Hepatocyte (in vitro differentiated cells): ENCODE measurements at regions not wholly inside any gene's neighbourhood (a gene's known extent, or its start where the extent isn't known, plus 50 kb on each side); places are given as distances from the start of the nearest gene placed in this dataset.

Experiments
- DNase-seq: peaks from one replicate; pipeline ENCODE4 v3.0.0-alpha.2; 2016; ENCODE audit warnings: low spot score
- H2AFZ ChIP-seq: fragments of 200-600 bp; sonication (generic); 2 replicates; pipeline ENCODE4 v1.6.0; 2016; ENCODE audit warnings: antibody characterized with exemption, mild to moderate bottlenecking
- H3K27ac ChIP-seq: fragments of 200-600 bp; sonication (generic); 2 replicates; pipeline ENCODE4 v1.5.1; 2016; ENCODE audit warnings: mild to moderate bottlenecking
- H3K27me3 ChIP-seq: fragments of 200-600 bp; sonication (generic); 2 replicates; pipeline ENCODE4 v1.6.1; 2016
- H3K36me3 ChIP-seq: fragments of 200-600 bp; sonication (generic); replicated peaks from 2 replicates; pipeline ENCODE4 v1.5.1; 2016; ENCODE audit warnings: low read depth; ENCODE audit not compliant: insufficient read depth
- H3K4me1 ChIP-seq: fragments of 200-600 bp; sonication (generic); 2 replicates; pipeline ENCODE4 v1.5.1; 2016; ENCODE audit warnings: mild to moderate bottlenecking, moderate library complexity; ENCODE audit not compliant: insufficient read depth
- H3K4me2 ChIP-seq: fragments of 200-600 bp; sonication (generic); 2 replicates; pipeline ENCODE4 v1.6.0; 2016
- H3K4me3 ChIP-seq: fragments of 200-600 bp; sonication (generic); 2 replicates; pipeline ENCODE4 v1.5.1; 2016; ENCODE audit warnings: mild to moderate bottlenecking
- H3K79me2 ChIP-seq: fragments of 200-600 bp; sonication (generic); 2 replicates; pipeline ENCODE4 v1.6.0; 2017; ENCODE audit warnings: mild to moderate bottlenecking
- H3K9me2 ChIP-seq: fragments of 200-600 bp; sonication (generic); replicated peaks from 2 replicates; pipeline ENCODE4 v1.6.0; 2017; ENCODE audit warnings: mild to moderate bottlenecking; ENCODE audit not compliant: insufficient read depth
- H3K9me3 ChIP-seq: fragments of 200-600 bp; sonication (generic); 2 replicates; pipeline ENCODE4 v1.5.1; 2016; ENCODE audit warnings: low read depth, mild to moderate bottlenecking
- H4K20me1 ChIP-seq: fragments of 200-600 bp; sonication (generic); 2 replicates; pipeline ENCODE4 v1.6.0; 2016; ENCODE audit warnings: mild to moderate bottlenecking; ENCODE audit not compliant: insufficient read depth, poor library complexity, severe bottlenecking
- CTCF ChIP-seq: fragments of 200-600 bp; sonication (generic); IDR thresholded peaks from 2 replicates; pipeline ENCODE4 v1.5.1; 2016; ENCODE audit warnings: antibody characterized with exemption, mild to moderate bottlenecking; ENCODE audit not compliant: poor library complexity
- EZH2 ChIP-seq: fragments of 200-600 bp; sonication (generic); IDR thresholded peaks from 2 replicates; pipeline ENCODE4 v1.6.1; 2016; ENCODE audit warnings: antibody characterized with exemption, mild to moderate bottlenecking, borderline replicate concordance
- EZH2phosphoT487 ChIP-seq: fragments of 200-600 bp; sonication (generic); IDR thresholded peaks from one replicate; pipeline ENCODE4 v1.6.1; 2018; ENCODE audit warnings: antibody characterized with exemption, mild to moderate bottlenecking, low read depth, moderate library complexity; ENCODE audit not compliant: unreplicated experiment, severe bottlenecking
- WGBS: methylation state at CpG from one replicate; pipeline ENCODE4 v1.1.6; 2016; ENCODE audit warnings: low lambda C conversion rate; ENCODE audit errors: missing lambda C conversion rate; 5-methylcytosine and 5-hydroxymethylcytosine counted together

DNA sequence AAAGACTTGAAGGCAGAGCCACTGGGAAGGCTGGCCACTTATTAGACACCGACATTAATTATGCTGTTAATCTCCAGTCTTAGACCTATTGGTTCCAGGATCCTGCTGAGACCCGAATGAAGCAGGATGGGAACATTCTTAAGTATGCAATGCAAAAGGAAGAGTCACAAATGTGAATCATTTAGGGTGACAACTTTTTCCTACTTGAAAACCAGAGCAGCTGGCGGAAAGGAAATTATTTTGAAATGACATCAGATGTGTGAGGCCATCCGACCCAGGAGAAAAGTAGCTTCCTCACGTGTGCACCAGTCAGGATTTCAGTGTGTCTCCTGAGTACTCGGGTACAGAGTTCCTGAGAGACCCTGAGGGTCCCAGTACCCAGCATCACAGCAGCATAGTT lies 222.9 kb upstream of the NCKAP5 start:
- Histone ChIP-seq H2AFZ (no peak overlapping the region), H3K36me3 (no peaks in the 10 kb centered on the region), H3K27ac (no peak overlapping the region), H3K79me2 (no peaks in the 10 kb centered on the region), H3K4me1 (no peaks in the 10 kb centered on the region), H3K4me3 (no peak overlapping the region), H3K9me2 (no peaks in the 10 kb centered on the region), H3K4me2 (no peak overlapping the region), H4K20me1 (no peaks in the 10 kb centered on the region), H3K9me3 (no peaks in the 10 kb centered on the region), H3K27me3 (no peaks in the 10 kb centered on the region)
- WGBS = 86% methylated on average over 6 of the region's 6 CpGs
- TF ChIP-seq EZH2 (no peak), EZH2phosphoT487 (no peak), CTCF (no peak)
- no peak for DNase-seq

DNA sequence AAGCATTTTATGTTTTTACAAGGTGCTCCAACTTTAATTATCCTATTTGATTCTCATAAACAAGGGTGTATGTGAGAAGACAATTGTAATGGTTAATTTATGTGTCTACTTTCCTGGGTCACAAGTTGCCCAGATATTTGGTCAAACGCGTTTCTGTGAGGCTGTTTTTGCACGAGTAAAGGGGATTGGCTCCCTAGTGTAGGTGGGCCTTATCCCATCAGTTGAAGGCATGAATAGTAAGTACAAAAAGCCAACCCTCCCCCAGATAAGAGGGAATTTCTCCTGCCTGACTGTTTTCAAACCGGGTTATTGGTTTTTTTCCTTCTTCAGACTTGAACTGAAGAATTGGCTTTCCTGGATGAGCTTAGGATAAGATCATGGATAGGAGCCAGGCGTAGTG lies 224.0 kb upstream of the NCKAP5 start:
- WGBS = 91% methylated on average over 5 of the region's 5 CpGs
- no peak for DNase-seq
- H2AFZ ChIP-seq = no peak overlapping the region
- no peaks in the 10 kb centered on the region for H3K79me2 ChIP-seq
- H3K4me3 ChIP-seq = no peak overlapping the region
- no peaks in the 10 kb centered on the region for H3K36me3 ChIP-seq
- H4K20me1 ChIP-seq = no peaks in the 10 kb centered on the region
- H3K9me2 ChIP-seq = no peaks in the 10 kb centered on the region
- H3K27ac ChIP-seq = no peak overlapping the region
- no peak overlapping the region for H3K4me2 ChIP-seq
- H3K9me3 ChIP-seq = no peaks in the 10 kb centered on the region
- H3K4me1 ChIP-seq = no peaks in the 10 kb centered on the region
- H3K27me3 ChIP-seq = no peaks in the 10 kb centered on the region
- TF ChIP-seq EZH2 = no peak
- no peak for TF ChIP-seq CTCF
- TF ChIP-seq EZH2phosphoT487 = no peak

- Histone ChIP-seq H3K9me3 (no peaks in the 10 kb centered on the region), H3K4me3 (no peak overlapping the region), H3K36me3 (no peaks in the 10 kb centered on the region), H3K4me1 (no peaks in the 10 kb centered on the region), H2AFZ (no peak overlapping the region), H3K27ac (no peak overlapping the region), H3K27me3 (no peaks in the 10 kb centered on the region), H4K20me1 (no peaks in the 10 kb centered on the region), H3K9me2 (no peaks in the 10 kb centered on the region), H3K4me2 (no peak overlapping the region), H3K79me2 (no peaks in the 10 kb centered on the region)
- TF ChIP-seq CTCF (no peak), EZH2 (no peak), EZH2phosphoT487 (no peak)
- no peak for DNase-seq
- 57% methylated on average over 1 of the region's 1 CpG for WGBS
These were observed 225.9 kb upstream of the NCKAP5 start for GRCh38 chr2:133794114-133794513.

DNA sequence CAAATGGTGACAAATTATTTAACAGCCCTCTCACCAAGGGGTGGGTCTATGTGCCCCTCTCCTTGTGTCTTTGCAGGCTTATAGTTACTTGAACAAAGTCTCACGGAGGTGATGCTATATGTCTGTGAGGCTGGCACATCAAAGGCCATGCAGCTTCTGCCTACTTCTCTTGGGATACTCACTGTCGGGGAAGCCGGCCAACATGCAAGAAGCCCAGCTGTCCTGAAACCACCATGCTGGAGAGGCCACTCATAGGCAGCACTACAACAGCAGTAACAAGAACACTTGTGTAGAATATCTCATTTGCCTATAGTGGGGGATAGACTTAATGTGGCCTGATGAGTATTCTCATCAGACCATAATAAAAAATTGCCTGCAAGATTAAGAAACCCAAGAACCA lies 233.7 kb upstream of the NCKAP5 start:
- Histone ChIP-seq H3K9me2 (no peaks in the 10 kb centered on the region), H3K4me3 (no peak overlapping the region), H3K4me2 (no peak overlapping the region), H2AFZ (no peak overlapping the region), H3K27ac (no peak overlapping the region), H3K36me3 (no peaks in the 10 kb centered on the region), H3K79me2 (no peaks in the 10 kb centered on the region), H3K27me3 (no peaks in the 10 kb centered on the region), H3K9me3 (no peaks in the 10 kb centered on the region), H3K4me1 (no peaks in the 10 kb centered on the region), H4K20me1 (no peaks in the 10 kb centered on the region)
- TF ChIP-seq EZH2 (no peak), CTCF (no peak), EZH2phosphoT487 (no peak)
- DNase-seq = no peak
- WGBS = 96% methylated on average over 3 of the region's 3 CpGs
